Fibroblast of lung (primary cell): ENCODE measurements at regions not wholly inside any gene's neighbourhood (a gene's known extent, or its start where the extent isn't known, plus 50 kb on each side); places are given as distances from the start of the nearest gene placed in this dataset.
A peak's percentile ranks its signal among the peaks of the same experiment; 100 is the strongest.

Source experiments
- DNase-seq, 2 donors: peaks; one replicate each; pipeline versions ENCODE4 v3.0.0 to v3.0.0-alpha.2; 2010; ENCODE audit warnings: low read depth in 2 of 2
- H2AFZ ChIP-seq: 2 replicates; pipeline ENCODE4 v1.5.1; 2012; ENCODE audit warnings: low read length, control low read depth, inconsistent platforms
- H3K27ac ChIP-seq: 2 replicates; pipeline ENCODE4 v1.5.1; 2011; ENCODE audit warnings: low read length, control low read depth; ENCODE audit not compliant: insufficient read depth
- H3K27me3 ChIP-seq: 2 replicates; pipeline ENCODE4 v1.5.1; 2011; ENCODE audit warnings: mild to moderate bottlenecking, low read length; ENCODE audit not compliant: control insufficient read depth, insufficient read depth
- H3K36me3 ChIP-seq: 2 replicates; pipeline ENCODE4 v1.5.1; 2011; ENCODE audit warnings: low read length; ENCODE audit not compliant: control insufficient read depth, insufficient read depth
- H3K4me1 ChIP-seq: 2 replicates; pipeline ENCODE4 v1.5.1; 2011; ENCODE audit warnings: low read length; ENCODE audit not compliant: control insufficient read depth, insufficient read depth; ENCODE audit errors: extremely low read depth
- H3K4me2 ChIP-seq: 2 replicates; pipeline ENCODE4 v1.5.1; 2011; ENCODE audit warnings: low read length, control low read depth; ENCODE audit not compliant: insufficient read depth; ENCODE audit errors: extremely low read depth
- H3K4me3 ChIP-seq, 4 experiments: fragments of 200-600 bp in 1 of 4; sonication (generic) in 1 of 4; replicated peaks in 1 of 4; 2 replicates each; pipeline ENCODE4 v1.5.1; 2011 to 2016; ENCODE audit warnings: low read length in 4 of 4, low read depth in 3 of 4, mild to moderate bottlenecking in 3 of 4, control low read depth in 2 of 4, inconsistent platforms in 1 of 4, mixed read lengths in 1 of 4; ENCODE audit not compliant: insufficient read depth in 1 of 4; ENCODE audit errors: control extremely low read depth in 1 of 4
- H3K79me2 ChIP-seq: 2 replicates; pipeline ENCODE4 v1.5.1; 2012; ENCODE audit warnings: mild to moderate bottlenecking, low read length, inconsistent platforms; ENCODE audit not compliant: control insufficient read depth, insufficient read depth
- H3K9ac ChIP-seq: 2 replicates; pipeline ENCODE4 v1.5.1; 2011; ENCODE audit warnings: mild to moderate bottlenecking, low read length, control low read depth; ENCODE audit not compliant: insufficient read depth
- H3K9me3 ChIP-seq: 2 replicates; pipeline ENCODE4 v1.5.1; 2012; ENCODE audit warnings: low read depth, low read length; ENCODE audit not compliant: control insufficient read depth, insufficient read depth
- H4K20me1 ChIP-seq: 2 replicates; pipeline ENCODE4 v1.5.1; 2011; ENCODE audit warnings: low read length; ENCODE audit not compliant: control insufficient read depth, insufficient read depth; ENCODE audit errors: extremely low read depth
- EZH2 ChIP-seq: IDR thresholded peaks from 2 replicates; pipeline ENCODE4 v1.5.1; 2012; ENCODE audit warnings: low read length, control low read depth, mild to moderate bottlenecking; ENCODE audit errors: missing control alignments
- TF ChIP-seq, protein P1 (sequence below), 2 donors: IDR thresholded peaks in 1 of 2; conservative IDR thresholded peaks in 1 of 2; 1 replicate in 1 of 2; 2 replicates in 1 of 2; pipeline ENCODE4 v1.5.1; 2011 to 2012; ENCODE audit warnings: low read length in 2 of 2, control low read depth in 1 of 2, inconsistent platforms in 1 of 2, low read depth in 1 of 2, mild to moderate bottlenecking in 1 of 2

DNA sequence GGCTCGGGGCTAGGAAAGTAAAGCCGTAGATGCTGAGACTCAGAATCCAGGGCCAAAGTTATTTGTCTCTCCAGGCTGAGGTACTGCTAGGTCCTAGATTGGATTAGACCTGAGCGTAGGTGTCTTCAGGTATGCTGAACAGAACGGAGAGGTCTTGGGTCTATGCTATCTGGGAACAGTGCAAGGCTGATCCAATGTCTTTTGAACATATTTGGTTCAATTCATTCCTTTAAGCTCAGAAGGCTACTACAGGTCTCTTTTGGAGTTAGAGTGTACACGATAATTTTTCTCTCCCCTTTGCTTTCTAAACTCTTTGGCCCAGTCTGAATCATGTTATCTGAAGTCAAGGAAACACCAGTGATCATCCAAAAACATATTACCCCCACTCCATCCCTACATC, 137.5 kb upstream of the TBL1XR1 start:
- H3K27ac ChIP-seq, result no peak overlapping the region
- H3K9ac ChIP-seq, result no peak overlapping the region
- H3K27me3 ChIP-seq, result no peaks in the 10 kb centered on the region
- H3K4me1 ChIP-seq, result peaks cover 3% of the 10 kb centered on the region
- TF ChIP-seq EZH2, result no peak
- TF ChIP-seq, protein P1, sequence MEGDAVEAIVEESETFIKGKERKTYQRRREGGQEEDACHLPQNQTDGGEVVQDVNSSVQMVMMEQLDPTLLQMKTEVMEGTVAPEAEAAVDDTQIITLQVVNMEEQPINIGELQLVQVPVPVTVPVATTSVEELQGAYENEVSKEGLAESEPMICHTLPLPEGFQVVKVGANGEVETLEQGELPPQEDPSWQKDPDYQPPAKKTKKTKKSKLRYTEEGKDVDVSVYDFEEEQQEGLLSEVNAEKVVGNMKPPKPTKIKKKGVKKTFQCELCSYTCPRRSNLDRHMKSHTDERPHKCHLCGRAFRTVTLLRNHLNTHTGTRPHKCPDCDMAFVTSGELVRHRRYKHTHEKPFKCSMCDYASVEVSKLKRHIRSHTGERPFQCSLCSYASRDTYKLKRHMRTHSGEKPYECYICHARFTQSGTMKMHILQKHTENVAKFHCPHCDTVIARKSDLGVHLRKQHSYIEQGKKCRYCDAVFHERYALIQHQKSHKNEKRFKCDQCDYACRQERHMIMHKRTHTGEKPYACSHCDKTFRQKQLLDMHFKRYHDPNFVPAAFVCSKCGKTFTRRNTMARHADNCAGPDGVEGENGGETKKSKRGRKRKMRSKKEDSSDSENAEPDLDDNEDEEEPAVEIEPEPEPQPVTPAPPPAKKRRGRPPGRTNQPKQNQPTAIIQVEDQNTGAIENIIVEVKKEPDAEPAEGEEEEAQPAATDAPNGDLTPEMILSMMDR (conservative IDR thresholded peaks at IDR 0.05 in 1 of 2, IDR thresholded peaks at IDR 0.05 in 1 of 2; ENCODE audit: low read depth in 1 of 2, low read length in 2 of 2), result no peak
- no peak overlapping the region for H3K4me3 ChIP-seq
- H3K9me3 ChIP-seq, result no peaks in the 10 kb centered on the region
- no peak overlapping the region for H3K4me2 ChIP-seq
- H3K36me3 ChIP-seq, result no peaks in the 10 kb centered on the region
- no peak overlapping the region for H2AFZ ChIP-seq
- no peak for DNase-seq
- no peaks in the 10 kb centered on the region for H4K20me1 ChIP-seq
- no peaks in the 10 kb centered on the region for H3K79me2 ChIP-seq

DNA sequence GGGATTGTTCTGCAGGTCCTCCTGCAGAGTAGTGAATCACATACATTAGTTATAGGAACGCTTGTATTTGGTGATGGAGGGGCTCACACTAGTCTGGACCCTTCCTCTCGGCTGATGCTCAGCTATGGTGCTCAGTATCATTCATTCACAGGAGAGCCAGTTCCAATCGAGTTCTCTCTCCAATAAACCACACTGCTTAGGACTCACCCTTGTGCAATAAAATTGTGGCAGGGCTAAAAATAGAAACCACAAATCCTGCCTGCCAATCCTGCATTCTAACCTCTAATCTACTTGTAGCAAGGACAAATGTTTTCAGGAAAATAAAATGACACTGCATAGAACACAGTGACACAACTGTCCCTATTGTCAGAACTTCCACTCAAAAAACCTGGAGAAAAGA, 138.4 kb upstream of the TBL1XR1 start:
- Histone ChIP-seq H4K20me1 (no peaks in the 10 kb centered on the region), H3K9me3 (no peaks in the 10 kb centered on the region), H3K4me3 (no peak overlapping the region), H3K27me3 (no peaks in the 10 kb centered on the region), H3K4me2 (no peak overlapping the region), H3K79me2 (no peaks in the 10 kb centered on the region), H3K36me3 (no peaks in the 10 kb centered on the region), H3K4me1 (peaks cover 3% of the 10 kb centered on the region), H3K27ac (no peak overlapping the region), H3K9ac (no peak overlapping the region), H2AFZ (no peak overlapping the region)
- peak; percentile 48 to 65 for DNase-seq
- TF ChIP-seq, protein P1 (conservative IDR thresholded peaks at IDR 0.05 in 1 of 2, IDR thresholded peaks at IDR 0.05 in 1 of 2; ENCODE audit: low read depth in 1 of 2, low read length in 2 of 2), result no peak

DNA sequence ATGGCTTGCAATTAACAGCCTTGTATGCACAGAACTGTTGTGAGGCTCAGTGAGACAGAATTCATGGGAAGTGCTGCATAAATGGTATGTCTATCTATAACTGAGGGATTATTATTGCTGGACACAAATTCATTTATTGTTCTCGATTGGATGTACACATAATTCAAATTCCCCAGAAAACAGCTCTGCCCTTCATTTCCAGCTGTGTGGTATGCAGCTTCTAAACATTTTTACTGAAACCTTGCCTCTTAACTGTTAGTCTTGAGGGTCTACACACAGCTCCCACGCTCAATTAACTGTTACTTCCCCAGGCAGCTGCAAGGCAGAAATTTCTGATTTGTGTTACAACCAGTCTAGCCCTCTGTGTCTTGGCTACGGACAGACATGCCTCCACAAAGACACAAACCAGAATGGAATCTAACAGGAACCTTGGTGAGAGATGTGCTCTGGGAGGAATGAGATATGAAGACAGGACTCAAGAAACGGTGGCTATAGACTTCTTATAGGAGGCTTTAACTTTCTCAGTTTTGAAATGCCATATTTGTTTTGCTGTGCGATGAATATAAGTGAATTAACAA, 139.7 kb upstream of the TBL1XR1 start:
- H2AFZ ChIP-seq, result no peak overlapping the region

More for the DNA sequence above, 139.7 kb upstream of the TBL1XR1 start:
- Histone ChIP-seq H3K36me3 (no peaks in the 10 kb centered on the region), H3K4me1 (peaks cover 3% of the 10 kb centered on the region), H3K79me2 (no peaks in the 10 kb centered on the region), H3K9ac (no peak overlapping the region), H3K4me3 (no peak overlapping the region), H3K27ac (no peak overlapping the region), H3K27me3 (no peaks in the 10 kb centered on the region), H3K4me2 (no peak overlapping the region), H4K20me1 (no peaks in the 10 kb centered on the region), H3K9me3 (no peaks in the 10 kb centered on the region)
- no peak for TF ChIP-seq EZH2
- TF ChIP-seq, protein P1 (conservative IDR thresholded peaks at IDR 0.05 in 1 of 2, IDR thresholded peaks at IDR 0.05 in 1 of 2; ENCODE audit: low read depth in 1 of 2, low read length in 2 of 2), result no peak
- peak; percentile 20 to 64 for DNase-seq
